Colonic mucosa (tissue), 4 donors: ENCODE measurements at regions not wholly inside any gene's neighbourhood (a gene's known extent, or its start where the extent isn't known, plus 50 kb on each side); places are given as distances from the start of the nearest gene placed in this dataset.

Experiments used
- DNase-seq: peaks from one replicate; pipeline ENCODE4 v3.0.0-alpha.2; 2020
- H3K27ac ChIP-seq: fragments of 200-600 bp; one replicate; pipeline ENCODE4 v1.8.0; 2021
- H3K27me3 ChIP-seq: fragments of 200-600 bp; one replicate; pipeline ENCODE4 v1.8.0; 2021
- H3K36me3 ChIP-seq: fragments of 200-600 bp; one replicate; pipeline ENCODE4 v1.8.0; 2021
- H3K4me1 ChIP-seq: fragments of 200-600 bp; one replicate; pipeline ENCODE4 v1.8.0; 2021; ENCODE audit warnings: mild to moderate bottlenecking
- H3K4me3 ChIP-seq: fragments of 200-600 bp; one replicate; pipeline ENCODE4 v1.8.0; 2021
- H3K9ac ChIP-seq, 2 donors: one replicate each; pipeline ENCODE4 v1.7.0; 2013; ENCODE audit warnings: control low read depth in 2 of 2, low read depth in 2 of 2, low read length in 2 of 2
- H3K9me3 ChIP-seq: fragments of 200-600 bp; one replicate; pipeline ENCODE4 v1.8.0; 2021
- intact Hi-C: fragments of 100-400 bp; cut with DNase I; formaldehyde crosslinking; loops from one replicate; pipeline ENCODE4 v1.14.1; 2022
- TF ChIP-seq, protein P1 (sequence below): fragments of 200-600 bp; IDR thresholded peaks from one replicate; pipeline ENCODE4 v1.8.0; 2022; ENCODE audit warnings: antibody characterized with exemption, mild to moderate bottlenecking
- donor health status: healthy.
- donor health status: DM: no; HTN: no; CAD: no.
- donor health status: DM: no; HTN: no; CAD: no.

DNA sequence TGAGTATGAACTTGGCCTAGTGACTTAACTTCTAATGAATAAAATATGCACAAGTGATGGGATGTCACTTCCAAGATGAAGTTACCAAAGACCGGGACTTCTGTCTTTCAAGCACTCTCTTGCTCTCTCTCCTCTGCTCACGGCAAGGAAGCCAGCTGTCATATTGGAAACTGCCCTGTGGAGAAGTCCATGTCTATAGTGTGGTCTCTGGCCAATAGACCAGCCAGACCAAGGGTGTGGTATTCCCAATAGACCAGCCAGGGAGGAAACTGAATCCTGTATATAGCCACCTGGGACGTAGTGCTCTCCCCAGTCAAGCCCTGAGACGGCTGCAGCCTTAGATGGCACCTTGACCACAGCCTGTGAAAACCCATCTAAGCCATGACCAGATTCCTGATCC is 93.2 kb upstream of the ALX4 start:
- Histone ChIP-seq H3K9me3 (no peaks in the 10 kb centered on the region), H3K27me3 (no peaks in the 10 kb centered on the region), H3K36me3 (no peaks in the 10 kb centered on the region), H3K4me3 (no peak overlapping the region), H3K27ac (no peak overlapping the region), H3K9ac (no peak overlapping the region), H3K4me1 (no peaks in the 10 kb centered on the region)
- intact Hi-C loops = no loop called here
- TF ChIP-seq, protein P1, sequence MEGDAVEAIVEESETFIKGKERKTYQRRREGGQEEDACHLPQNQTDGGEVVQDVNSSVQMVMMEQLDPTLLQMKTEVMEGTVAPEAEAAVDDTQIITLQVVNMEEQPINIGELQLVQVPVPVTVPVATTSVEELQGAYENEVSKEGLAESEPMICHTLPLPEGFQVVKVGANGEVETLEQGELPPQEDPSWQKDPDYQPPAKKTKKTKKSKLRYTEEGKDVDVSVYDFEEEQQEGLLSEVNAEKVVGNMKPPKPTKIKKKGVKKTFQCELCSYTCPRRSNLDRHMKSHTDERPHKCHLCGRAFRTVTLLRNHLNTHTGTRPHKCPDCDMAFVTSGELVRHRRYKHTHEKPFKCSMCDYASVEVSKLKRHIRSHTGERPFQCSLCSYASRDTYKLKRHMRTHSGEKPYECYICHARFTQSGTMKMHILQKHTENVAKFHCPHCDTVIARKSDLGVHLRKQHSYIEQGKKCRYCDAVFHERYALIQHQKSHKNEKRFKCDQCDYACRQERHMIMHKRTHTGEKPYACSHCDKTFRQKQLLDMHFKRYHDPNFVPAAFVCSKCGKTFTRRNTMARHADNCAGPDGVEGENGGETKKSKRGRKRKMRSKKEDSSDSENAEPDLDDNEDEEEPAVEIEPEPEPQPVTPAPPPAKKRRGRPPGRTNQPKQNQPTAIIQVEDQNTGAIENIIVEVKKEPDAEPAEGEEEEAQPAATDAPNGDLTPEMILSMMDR = no peak
- DNase-seq = no peak

DNA sequence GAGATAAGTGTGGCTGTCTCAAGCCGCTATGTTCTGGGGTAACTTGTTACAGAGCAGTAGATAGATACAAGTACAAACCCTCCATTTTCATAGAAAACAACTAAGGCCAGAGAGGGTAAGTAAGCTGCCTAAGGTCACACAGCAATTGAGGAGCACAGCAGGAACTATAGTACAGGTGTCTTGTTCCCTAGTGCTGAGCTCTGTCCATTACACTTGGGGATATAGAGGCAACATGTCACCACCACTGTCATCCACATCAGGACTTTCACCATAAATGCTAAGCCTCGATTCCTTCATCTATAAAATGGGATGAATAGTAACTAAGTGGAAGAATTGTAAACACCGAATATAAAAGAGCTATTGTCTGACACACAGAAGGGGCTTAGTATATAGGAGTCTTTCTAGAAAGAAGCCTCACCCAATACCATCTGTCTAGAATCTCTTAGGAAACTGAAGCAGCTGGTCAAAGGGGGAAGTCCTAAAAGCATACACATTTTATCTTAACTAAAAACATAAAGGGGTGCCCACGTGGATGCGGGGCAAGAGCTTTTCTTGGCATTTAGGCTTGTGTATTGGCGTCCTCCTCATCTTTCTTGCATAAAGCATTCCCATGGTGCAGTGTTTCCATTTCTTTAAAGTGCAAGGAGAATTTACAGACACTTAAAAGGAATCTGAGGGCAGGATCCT is 93.8 kb upstream of the ALX4 start:
- no peaks in the 10 kb centered on the region for H3K4me1 ChIP-seq
- no peaks in the 10 kb centered on the region for H3K36me3 ChIP-seq
- H3K27me3 ChIP-seq = no peaks in the 10 kb centered on the region
- no peak for DNase-seq
- H3K27ac ChIP-seq = no peak overlapping the region
- no peaks in the 10 kb centered on the region for H3K9me3 ChIP-seq
- intact Hi-C loops = no loop called here
- no peak overlapping the region for H3K4me3 ChIP-seq
- TF ChIP-seq, protein P1 = no peak
- H3K9ac ChIP-seq = no peak overlapping the region

DNA sequence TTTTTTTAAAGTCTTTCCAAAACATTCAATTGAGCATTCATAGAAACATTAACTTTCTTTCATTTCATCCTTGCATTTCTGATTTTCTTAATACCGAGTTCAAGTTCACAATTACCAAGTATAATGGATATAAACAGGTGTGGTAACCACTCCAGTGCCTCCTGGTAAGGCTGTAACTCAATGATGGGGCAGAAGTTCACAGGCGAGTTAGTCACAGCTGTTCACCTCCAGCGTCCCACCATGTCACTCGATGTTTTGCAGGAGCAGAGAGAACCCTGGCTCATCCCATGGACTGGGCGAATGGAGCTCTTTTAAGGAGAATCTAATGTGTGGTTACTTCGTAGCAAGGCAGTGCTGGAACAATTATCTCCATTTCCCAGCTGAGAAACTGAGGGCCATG is 94.4 kb upstream of the ALX4 start:
- Histone ChIP-seq H3K9me3 (no peaks in the 10 kb centered on the region), H3K27ac (no peak overlapping the region), H3K4me3 (no peak overlapping the region), H3K9ac (no peak overlapping the region), H3K27me3 (no peaks in the 10 kb centered on the region), H3K4me1 (no peaks in the 10 kb centered on the region), H3K36me3 (no peaks in the 10 kb centered on the region)
- no peak for DNase-seq
- TF ChIP-seq, protein P1 = no peak
- intact Hi-C loops = no loop called here

DNA sequence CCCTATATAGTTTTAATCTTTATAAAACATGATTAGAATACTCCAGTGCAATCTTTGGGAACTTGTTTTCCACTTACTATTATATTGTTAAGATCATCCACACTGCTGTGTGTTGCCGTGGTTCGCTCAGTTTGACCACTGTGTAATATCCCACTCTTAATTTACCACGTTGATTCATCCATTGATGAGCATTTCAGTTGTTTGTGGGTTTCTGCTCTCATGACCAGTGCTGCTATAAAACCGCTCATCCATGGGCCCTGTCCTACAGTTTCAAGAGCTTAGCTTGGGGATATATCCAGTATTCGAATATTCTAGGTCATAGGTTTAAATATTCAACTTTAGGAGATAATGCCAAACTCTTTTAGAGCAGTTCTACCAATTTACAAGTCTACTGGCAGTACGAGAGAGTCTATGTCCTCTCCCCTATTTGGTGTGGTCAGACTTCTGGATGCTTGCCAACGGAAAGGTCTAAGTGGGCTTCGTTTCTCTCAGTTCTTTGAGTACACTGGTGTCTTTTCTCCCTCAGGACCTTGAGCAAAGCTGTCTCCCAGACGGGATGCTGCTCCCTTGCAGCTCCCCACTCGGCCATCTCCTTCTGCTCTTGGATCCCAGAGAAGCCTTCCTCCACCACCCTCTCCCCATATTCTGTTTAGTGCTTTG is 94.9 kb upstream of the ALX4 start:
- intact Hi-C loops = no loop called here
- Histone ChIP-seq H3K9me3 (no peaks in the 10 kb centered on the region), H3K4me3 (no peak overlapping the region), H3K27ac (no peak overlapping the region), H3K27me3 (no peaks in the 10 kb centered on the region), H3K36me3 (no peaks in the 10 kb centered on the region), H3K4me1 (no peaks in the 10 kb centered on the region), H3K9ac (no peak overlapping the region)
- DNase-seq = no peak
- TF ChIP-seq, protein P1 = no peak

DNA sequence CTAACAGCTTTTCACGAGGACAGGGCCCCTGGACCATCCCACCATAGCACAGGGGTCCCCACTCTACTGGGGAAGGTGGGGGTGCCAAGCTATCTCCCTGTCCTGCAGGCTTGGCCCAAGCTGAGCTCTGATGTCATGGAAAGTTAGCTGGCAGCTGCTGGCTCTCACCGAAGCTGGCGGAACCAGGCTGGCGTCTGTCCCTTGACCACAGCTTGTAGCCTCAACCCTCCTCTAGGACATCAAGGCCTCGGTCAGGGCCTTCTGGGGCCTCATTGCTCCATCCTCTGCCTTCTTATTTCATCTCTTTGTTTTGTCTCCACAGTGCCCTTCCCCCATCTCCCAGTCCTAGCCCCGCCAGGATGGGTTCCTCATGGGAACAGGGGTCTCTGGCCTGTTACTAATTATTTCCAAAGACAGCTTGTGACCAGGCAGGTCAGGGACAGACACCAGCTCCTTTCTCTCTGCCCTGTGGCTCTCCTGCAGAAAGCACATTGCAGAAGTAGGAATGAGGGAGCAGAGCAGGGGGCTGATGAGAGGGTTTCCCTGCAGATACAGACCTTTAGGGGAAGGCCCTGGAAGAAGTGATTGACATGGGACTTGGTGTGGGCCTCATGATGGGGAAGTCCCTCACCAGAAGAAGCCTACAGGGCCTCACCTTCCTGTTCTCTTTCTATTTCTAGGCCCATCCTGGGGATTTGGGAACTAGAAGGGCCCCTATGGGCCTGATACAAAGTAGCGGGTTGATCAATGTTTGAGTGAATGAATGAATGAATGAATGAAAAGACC is 97.5 kb upstream of the ALX4 start:
- H3K36me3 ChIP-seq = no peaks in the 10 kb centered on the region
- intact Hi-C loops = no loop called here
- H3K27ac ChIP-seq = no peak overlapping the region
- H3K9ac ChIP-seq = no peak overlapping the region
- H3K27me3 ChIP-seq = no peaks in the 10 kb centered on the region
- no peaks in the 10 kb centered on the region for H3K4me1 ChIP-seq
- no peak overlapping the region for H3K4me3 ChIP-seq
- no peak for DNase-seq
- TF ChIP-seq, protein P1 = no peak
- H3K9me3 ChIP-seq = no peaks in the 10 kb centered on the region
